ENCODE measurements at regions not wholly inside any gene's neighbourhood (a gene's known extent, or its start where the extent isn't known, plus 50 kb on each side); places are given as distances from the start of the nearest gene placed in this dataset.
A peak's percentile ranks its signal among the peaks of the same experiment; 100 is the strongest.
"Not testable (repeated sequence)": the region's sequence is repeated elsewhere in the genome, so short reads cannot be mapped to it uniquely, and the experiment has no call there.

- no peak for DNase-seq
Observed at GRCh38 chr15:23850666-23851065, 163.6 kb upstream of the NDN start.

DNA sequence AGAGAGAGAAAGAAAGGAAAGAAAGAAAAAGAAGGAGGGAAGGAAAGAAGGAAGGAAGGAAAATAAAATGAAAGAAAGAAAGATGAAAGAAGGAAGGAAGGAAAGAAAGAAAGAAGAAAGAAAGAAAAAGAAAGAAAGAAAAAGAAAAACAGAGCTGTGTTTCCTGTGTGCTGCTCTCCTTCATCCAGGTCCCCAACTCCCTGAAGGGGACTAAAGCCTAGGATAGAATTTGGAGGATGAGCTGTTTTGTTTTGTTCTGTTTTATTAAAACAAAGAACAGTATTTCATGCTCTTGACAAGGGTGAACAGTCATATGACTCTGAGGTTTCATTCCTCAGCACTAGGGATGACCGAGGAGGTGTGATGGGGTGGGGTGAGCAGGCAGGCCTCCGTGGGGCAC, 164.8 kb upstream of the NDN start:
- DNase-seq = no peak

DNA sequence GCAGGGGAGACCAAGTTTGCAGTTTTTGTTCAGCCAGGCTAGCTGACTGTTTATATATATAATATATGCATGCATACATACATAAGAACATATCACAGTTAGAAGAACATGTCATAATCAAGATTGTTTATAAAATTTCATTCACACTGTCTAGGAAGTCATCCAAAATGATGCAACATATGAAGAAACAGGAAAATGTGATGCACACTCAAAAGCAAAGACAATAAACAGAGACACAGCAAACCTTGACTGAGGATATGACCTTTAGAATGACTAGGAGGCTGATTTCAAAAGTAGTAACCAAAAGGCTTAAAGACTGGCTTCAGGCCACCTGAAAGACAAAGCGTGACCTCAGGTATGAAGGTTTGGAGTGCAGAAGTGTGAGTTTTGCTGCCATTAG, 166.2 kb upstream of the NDN start:
- DNase-seq = no peak

DNA sequence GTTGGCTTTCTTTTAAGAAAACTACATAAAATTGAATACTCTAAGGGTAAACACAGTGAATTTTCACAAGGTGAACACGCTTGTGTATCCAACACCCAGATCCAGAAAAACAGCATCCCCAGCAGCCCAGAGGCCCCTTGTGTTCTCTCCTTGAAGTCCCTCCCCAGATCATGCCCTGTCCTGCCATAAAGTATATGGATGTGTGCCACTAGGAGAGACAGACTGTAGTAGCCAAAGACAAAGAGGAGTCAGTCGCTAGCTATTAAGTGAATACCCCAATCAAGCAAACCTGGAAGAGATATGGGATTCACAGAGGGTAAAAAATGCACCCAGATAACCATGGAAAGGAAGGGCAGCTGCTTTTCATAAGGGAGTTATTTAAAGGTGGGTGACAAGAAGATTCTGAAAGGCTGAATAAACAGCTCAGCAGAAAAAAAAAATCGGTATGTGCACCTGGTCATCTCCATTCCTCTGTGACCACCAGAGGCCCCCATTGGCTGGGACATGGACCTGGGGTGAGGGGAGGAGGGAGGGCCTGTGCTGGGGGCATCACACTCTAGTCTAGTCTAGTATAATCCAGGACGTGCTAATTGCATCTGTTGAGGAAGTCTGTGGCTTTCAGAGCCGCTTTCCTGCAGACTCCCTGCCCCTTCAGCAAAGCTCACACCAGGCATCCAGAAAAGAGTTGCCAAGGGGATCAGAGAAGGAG, 167.3 kb upstream of the NDN start:
- DNase-seq = no peak

- no peak for DNase-seq
Observed at GRCh38 chr15:23854912-23855659, 168.0 kb upstream of the NDN start.

- no peak for DNase-seq
Observed at GRCh38 chr15:23855947-23856346, 168.8 kb upstream of the NDN start.

GRCh38 chr15:23857028-23857641, 170.0 kb upstream of the NDN start:
- peak; percentile 28 for DNase-seq

DNA sequence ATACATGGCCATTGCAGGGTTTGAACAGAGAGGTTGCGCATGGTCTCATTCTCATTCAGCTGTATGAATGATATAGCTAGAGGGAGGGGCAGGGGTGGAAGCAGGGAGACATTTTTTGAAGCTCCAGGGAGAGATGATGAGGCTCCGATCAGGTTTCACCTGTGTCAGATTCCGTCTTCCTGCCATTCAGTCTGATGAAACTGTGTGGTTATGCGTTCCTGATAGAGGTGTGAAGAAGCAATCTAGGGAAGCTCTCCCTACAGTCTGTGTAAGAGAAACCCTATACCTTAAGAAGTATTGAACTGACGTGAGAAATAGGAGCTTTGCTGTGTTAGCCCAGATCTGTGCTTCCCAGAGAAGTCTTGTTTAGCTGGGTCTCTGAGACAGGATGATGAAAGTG, 171.9 kb upstream of the NDN start:
- DNase-seq = no peak

DNA sequence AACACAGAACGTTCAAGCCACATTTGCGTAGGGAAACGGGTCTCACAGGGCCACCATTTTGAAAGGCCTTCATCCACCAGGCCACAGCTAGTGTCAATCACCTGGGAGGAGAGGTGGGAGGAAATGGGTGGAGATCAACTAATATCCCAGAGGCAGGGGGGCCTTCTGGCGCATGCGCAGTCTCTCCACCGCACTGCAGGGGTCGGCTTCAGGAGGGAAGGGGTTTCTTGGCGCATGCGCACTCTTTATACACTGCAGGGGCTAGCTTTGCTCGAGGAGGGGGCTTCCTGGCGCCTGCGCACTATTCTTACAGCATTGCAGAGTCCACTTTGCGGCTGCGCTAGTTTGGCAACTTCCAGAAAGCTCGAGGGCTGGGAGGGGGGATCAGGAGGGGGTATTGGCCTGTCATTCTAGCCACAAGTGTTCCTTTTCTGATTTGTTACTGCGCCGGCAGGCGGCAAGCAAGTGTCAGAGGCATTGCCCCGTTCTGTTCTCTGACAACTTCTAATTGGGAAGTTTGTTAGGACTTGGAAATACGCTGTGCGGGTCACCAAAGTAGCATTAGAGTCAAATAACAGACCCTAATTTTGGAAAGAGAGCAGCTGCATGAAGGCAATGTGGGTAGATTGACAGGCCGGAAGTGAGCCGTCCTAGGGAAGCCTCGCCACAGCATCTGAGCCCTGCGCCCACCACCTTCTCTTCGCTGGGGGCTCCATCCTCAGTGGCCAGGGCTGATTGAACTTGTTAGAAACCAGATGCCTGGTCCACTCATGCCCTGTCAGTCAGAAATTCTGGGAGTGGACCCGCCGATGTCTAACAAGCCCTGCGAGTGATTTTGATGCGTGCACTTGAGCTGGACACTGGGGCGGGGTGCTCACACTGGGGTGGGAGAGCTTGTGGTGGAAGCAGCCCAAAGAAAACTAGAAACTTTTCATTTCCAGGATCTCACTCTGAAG, 173.5 kb upstream of the NDN start:
- no peak for DNase-seq

DNA sequence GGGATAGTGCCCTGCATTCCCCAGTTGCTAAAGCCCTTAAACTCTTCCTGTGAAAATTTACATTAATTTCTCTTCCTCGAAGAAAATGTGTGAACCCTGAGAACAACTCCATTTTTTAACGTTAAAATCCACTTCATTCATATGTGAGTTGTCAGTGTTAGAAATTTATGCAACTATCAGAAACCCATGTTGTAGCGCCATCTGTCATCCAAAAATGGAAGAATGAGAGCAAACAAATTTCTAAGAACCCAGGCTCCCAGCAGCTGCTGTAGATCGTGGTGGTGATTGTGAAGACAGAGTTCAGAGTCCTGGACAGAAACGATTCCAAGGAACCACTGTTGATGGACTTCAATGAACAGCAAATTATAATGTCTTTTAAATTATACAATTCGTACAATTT, 179.7 kb upstream of the NDN start:
- no peak for DNase-seq

DNA sequence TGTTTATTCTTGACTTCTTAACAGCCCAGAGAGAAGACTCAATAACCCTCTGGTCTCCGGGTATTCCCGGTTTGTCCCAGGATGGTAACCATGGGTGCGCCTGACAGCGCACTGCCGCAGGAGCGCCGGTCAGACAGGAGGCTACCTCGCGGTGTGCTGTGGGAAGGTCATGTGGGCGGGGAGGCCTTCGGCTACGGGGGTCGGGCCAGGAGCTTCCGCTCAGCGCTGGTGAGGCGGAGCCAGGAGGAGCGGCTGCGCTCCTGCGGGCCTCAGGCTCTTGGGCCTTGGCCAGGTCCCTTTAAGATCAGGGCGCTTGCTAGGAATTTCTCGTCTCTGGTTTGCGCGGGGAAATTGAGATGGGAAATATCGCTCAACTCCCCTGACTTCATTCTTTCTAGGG, 182.3 kb upstream of the NDN start:
- no peak for DNase-seq

DNA sequence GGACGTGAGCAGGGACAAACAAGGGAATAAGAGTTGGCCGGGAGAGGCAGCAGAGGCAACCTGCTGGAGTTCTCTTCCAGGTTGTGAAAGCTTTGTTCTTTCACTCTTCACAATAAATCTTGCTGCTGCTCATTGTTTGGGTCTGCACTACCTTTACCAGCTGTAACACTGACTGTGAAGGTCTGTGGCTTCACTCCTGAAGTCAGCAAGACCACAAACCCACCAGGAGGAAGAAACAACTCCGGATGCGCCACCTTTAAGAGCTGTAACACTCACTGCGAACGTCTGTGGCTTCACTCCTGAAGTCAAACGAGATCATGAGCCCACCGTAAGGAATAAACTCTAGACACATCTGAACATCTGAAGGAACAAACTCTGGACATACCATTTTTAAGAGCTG, 186.5 kb upstream of the NDN start:
- DNase-seq = not testable (repeated sequence)

DNA sequence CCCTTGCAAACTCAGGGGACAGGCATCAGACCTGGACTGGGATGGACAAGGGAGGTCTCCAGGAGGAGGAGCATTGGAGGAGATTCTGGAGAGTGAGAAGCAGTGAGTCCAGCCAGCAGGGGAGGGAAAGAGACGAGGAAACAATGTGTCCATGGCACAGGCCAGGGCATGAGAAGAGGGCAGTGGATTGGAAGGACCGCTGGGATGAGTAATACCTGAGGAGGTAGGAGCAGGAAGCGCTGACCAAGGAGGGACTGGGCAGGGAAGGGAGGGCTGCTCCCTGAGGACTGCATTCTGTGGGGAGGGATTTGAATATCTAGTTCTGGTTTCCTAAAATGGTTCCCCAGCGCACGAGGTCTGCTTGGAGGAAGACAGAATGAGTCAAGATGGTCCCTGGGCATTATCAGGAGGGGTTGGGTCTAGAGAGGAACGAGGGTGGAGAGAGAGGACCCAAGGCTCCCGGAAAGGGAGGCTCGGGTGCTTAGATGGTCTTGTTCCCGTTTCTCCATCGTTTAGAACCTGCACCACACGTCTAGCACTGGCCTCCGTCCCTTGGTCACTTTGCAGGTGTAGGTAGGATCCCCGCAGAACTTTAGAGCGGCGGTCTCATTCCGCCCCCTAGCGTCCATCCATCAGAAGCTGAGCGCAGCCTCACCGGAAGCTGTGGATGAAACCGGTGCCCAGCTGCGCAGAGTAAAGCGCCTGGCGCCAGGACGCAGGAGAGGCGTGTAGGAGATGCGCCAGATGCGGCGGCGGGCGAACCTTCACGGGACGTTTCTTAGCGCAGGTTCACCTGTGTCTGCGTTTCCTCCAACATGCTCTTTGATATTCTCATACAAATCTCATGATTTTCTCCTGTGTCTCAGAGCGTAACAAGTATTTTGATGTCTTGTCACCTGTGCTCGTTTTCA, 190.7 kb upstream of the NDN start:
- DNase-seq = peak; percentile 13

DNA sequence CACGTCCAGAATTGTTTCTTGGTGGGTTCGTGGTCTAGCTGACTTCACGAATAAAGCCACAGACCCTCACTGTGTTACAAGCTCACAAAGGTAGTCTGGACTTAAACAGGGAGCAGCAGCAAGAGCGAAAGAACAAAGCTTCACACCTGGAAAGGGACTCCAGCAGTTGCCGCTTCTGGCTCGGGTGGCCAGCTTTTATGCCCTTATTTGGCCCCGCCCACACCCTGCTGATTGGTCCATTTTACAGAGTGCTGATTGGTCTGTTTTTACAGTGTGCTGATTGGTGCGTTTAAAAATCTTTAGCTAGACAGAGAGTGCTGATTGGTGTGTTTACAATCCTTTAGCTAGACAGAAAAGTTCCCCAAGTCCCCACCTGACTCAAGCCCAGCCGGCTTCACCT, 194.2 kb upstream of the NDN start:
- no peak for DNase-seq

DNA sequence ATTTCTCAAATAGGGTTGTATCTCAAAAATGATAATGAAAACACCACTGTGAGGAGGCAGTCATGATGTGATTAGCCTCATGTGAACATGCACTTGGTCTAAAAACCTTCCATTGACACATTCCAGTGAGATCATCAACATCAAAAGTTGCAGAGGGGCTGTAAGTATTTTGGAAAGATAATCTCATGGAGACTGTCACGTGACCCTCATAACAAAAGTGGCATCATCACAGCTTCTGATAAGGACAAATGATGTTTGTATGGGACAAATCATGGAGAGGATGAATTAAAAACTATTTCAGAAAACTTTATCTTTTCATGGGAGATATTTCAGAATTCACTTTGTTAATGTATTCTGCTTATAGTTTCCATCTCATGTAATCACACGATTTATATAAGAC, 203.1 kb upstream of the NDN start:
- DNase-seq = no peak

DNA sequence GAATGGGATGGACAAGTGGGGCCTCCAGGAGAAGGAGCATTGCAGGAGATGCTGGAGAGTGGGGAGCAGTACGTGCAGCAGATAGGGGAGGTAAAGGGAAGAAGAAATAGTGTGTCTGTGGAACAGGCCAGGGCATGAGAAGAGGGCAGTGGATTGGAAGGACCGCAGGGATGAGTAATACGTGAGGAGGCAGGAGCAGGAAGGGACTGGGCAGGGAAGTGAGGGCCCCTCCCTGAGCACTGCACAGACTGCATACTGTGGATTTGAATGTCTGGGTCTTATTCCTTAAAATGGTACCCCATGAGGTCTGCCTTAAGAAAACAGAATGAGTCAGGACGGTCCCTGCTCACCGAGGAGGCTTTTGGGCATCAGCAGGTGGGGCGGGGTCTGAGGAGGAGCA, 210.0 kb upstream of the NDN start:
- DNase-seq = no peak

GRCh38 chr15:23897531-23897930, 210.4 kb upstream of the NDN start:
- DNase-seq = no peak

- no peak for DNase-seq
Observed at GRCh38 chr15:23910030-23910429, 222.9 kb upstream of the NDN start.

GRCh38 chr15:23912191-23912590, 225.1 kb upstream of the NDN start:
- DNase-seq = no peak

- no peak for DNase-seq
Observed at GRCh38 chr15:23913081-23913480, 226.0 kb upstream of the NDN start.

- no peak for DNase-seq
Observed at GRCh38 chr15:23913635-23914034, 226.5 kb upstream of the NDN start.

DNA sequence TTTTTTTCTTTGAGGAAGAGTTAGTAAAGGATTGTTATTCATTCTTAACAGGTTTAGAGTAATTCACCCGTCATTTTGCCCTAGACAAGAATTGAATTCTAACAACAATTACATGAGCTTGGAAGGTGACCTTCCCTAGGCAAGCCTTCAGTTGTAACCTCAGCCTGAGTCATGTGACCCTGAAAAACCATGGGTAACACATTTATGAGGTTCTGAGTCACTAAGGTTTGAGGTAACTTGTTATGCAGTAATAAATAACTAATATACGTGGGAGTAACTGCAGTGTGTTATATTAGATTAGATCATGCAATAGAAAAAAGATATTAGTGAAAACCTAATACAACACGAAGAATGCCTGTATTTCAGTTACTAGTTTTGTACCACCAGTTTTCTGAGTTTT, 237.6 kb upstream of the NDN start:
- DNase-seq = no peak
